Astrocyte of the hippocampus (primary cell): ENCODE measurements at regions not wholly inside any gene's neighbourhood (a gene's known extent, or its start where the extent isn't known, plus 50 kb on each side); places are given as distances from the start of the nearest gene placed in this dataset.
"Not testable (repeated sequence)": the region's sequence is repeated elsewhere in the genome, so short reads cannot be mapped to it uniquely, and the experiment has no call there.

Source experiments
- DNase-seq: peaks from one replicate; pipeline ENCODE4 v3.0.0; 2011; ENCODE audit warnings: low read depth, low spot score

GRCh38 chr2:84288293-84288692 is 170.8 kb downstream of the SUCLG1 start:
- peak; percentile 19 for DNase-seq

GRCh38 chr2:84286878-84287277 is 172.2 kb downstream of the SUCLG1 start:
- DNase-seq = no peak

- no peak for DNase-seq
These were observed 173.9 kb downstream of the SUCLG1 start for GRCh38 chr2:84285056-84285747.

GRCh38 chr2:84283506-84283905 is 175.6 kb downstream of the SUCLG1 start:
- no peak for DNase-seq

- DNase-seq = no peak
These were observed 177.6 kb downstream of the SUCLG1 start for GRCh38 chr2:84281510-84281909.

- DNase-seq = no peak
These were observed 178.2 kb downstream of the SUCLG1 start for GRCh38 chr2:84280873-84281272.

- DNase-seq = no peak
These were observed 180.7 kb downstream of the SUCLG1 start for GRCh38 chr2:84278386-84278785.

- no peak for DNase-seq
These were observed 182.4 kb downstream of the SUCLG1 start for GRCh38 chr2:84276590-84277255.

- DNase-seq = no peak
These were observed 185.7 kb downstream of the SUCLG1 start for GRCh38 chr2:84273406-84273805.

- DNase-seq = no peak
These were observed 187.1 kb downstream of the SUCLG1 start for GRCh38 chr2:84271977-84272376.

- DNase-seq = peak; percentile 28
These were observed 201.2 kb downstream of the SUCLG1 start for GRCh38 chr2:84257831-84258230.

GRCh38 chr2:84251651-84252302 is 207.3 kb downstream of the SUCLG1 start:
- no peak for DNase-seq

- no peak for DNase-seq
These were observed 209.9 kb downstream of the SUCLG1 start for GRCh38 chr2:84249140-84249539.

- peak; percentile 4 for DNase-seq
These were observed 211.5 kb downstream of the SUCLG1 start for GRCh38 chr2:84247532-84247931.

- DNase-seq = no peak
These were observed 215.0 kb downstream of the SUCLG1 start for GRCh38 chr2:84243788-84244733.

- no peak for DNase-seq
These were observed 220.2 kb downstream of the SUCLG1 start for GRCh38 chr2:84238907-84239306.

- DNase-seq = no peak
These were observed 222.8 kb downstream of the SUCLG1 start for GRCh38 chr2:84236288-84236687.

GRCh38 chr2:84234103-84234502 is 225.0 kb downstream of the SUCLG1 start:
- no peak for DNase-seq

- DNase-seq = no peak
These were observed 227.6 kb downstream of the SUCLG1 start for GRCh38 chr2:84231478-84231877.

- no peak for DNase-seq
These were observed 235.0 kb downstream of the SUCLG1 start for GRCh38 chr2:84224121-84224520.

- peak; percentile 69 for DNase-seq
These were observed 235.9 kb downstream of the SUCLG1 start for GRCh38 chr2:84223191-84223590.

- not testable (repeated sequence) for DNase-seq
These were observed 238.0 kb downstream of the SUCLG1 start for GRCh38 chr2:84221102-84221501.
